GM12865 (cell line): ENCODE measurements at regions not wholly inside any gene's neighbourhood (a gene's known extent, or its start where the extent isn't known, plus 50 kb on each side); places are given as distances from the start of the nearest gene placed in this dataset.

ENCODE experiments used
- DNase-seq: peaks from one replicate; pipeline ENCODE4 v3.0.0; 2010; ENCODE audit warnings: low read depth
- H3K4me3 ChIP-seq: 2 replicates; pipeline ENCODE4 v1.5.1; 2011; ENCODE audit warnings: mild to moderate bottlenecking, low read depth, low read length, control low read depth
- CTCF ChIP-seq: IDR thresholded peaks from 2 replicates; pipeline ENCODE4 v1.5.1; 2011; ENCODE audit warnings: low read length, control low read depth, low read depth, inconsistent platforms; ENCODE audit not compliant: insufficient read depth; ENCODE audit errors: missing control alignments

- no peak overlapping the region for H3K4me3 ChIP-seq
- no peak for DNase-seq
- no peak for TF ChIP-seq CTCF
These were observed 410.7 kb upstream of the TNP1 start for GRCh38 chr2:217270485-217271121.

GRCh38 chr2:217269701-217270484, 410.0 kb upstream of the TNP1 start:
- TF ChIP-seq CTCF = no peak
- H3K4me3 ChIP-seq = no peak overlapping the region
- DNase-seq = no peak

- H3K4me3 ChIP-seq = no peak overlapping the region
- no peak for DNase-seq
- TF ChIP-seq CTCF = no peak
These were observed 409.1 kb upstream of the TNP1 start for GRCh38 chr2:217268978-217269377.

GRCh38 chr2:217267758-217268157, 407.9 kb upstream of the TNP1 start:
- no peak for TF ChIP-seq CTCF
- H3K4me3 ChIP-seq = no peak overlapping the region
- DNase-seq = no peak

GRCh38 chr2:217263756-217264155, 403.9 kb upstream of the TNP1 start:
- no peak for TF ChIP-seq CTCF
- no peak overlapping the region for H3K4me3 ChIP-seq
- DNase-seq = no peak

GRCh38 chr2:217262911-217263310, 403.0 kb upstream of the TNP1 start:
- TF ChIP-seq CTCF = no peak
- no peak for DNase-seq
- H3K4me3 ChIP-seq = no peak overlapping the region

- DNase-seq = no peak
- no peak overlapping the region for H3K4me3 ChIP-seq
- no peak for TF ChIP-seq CTCF
These were observed 401.6 kb upstream of the TNP1 start for GRCh38 chr2:217261452-217261851.
